Hepatocyte (in vitro differentiated cells): ENCODE measurements at regions not wholly inside any gene's neighbourhood (a gene's known extent, or its start where the extent isn't known, plus 50 kb on each side); places are given as distances from the start of the nearest gene placed in this dataset.

Experiments used
- DNase-seq: peaks from one replicate; pipeline ENCODE4 v3.0.0-alpha.2; 2016; ENCODE audit warnings: low spot score
- H2AFZ ChIP-seq: fragments of 200-600 bp; sonication (generic); 2 replicates; pipeline ENCODE4 v1.6.0; 2016; ENCODE audit warnings: antibody characterized with exemption, mild to moderate bottlenecking
- H3K27ac ChIP-seq: fragments of 200-600 bp; sonication (generic); 2 replicates; pipeline ENCODE4 v1.5.1; 2016; ENCODE audit warnings: mild to moderate bottlenecking
- H3K27me3 ChIP-seq: fragments of 200-600 bp; sonication (generic); 2 replicates; pipeline ENCODE4 v1.6.1; 2016
- H3K36me3 ChIP-seq: fragments of 200-600 bp; sonication (generic); replicated peaks from 2 replicates; pipeline ENCODE4 v1.5.1; 2016; ENCODE audit warnings: low read depth; ENCODE audit not compliant: insufficient read depth
- H3K4me1 ChIP-seq: fragments of 200-600 bp; sonication (generic); 2 replicates; pipeline ENCODE4 v1.5.1; 2016; ENCODE audit warnings: mild to moderate bottlenecking, moderate library complexity; ENCODE audit not compliant: insufficient read depth
- H3K4me2 ChIP-seq: fragments of 200-600 bp; sonication (generic); 2 replicates; pipeline ENCODE4 v1.6.0; 2016
- H3K4me3 ChIP-seq: fragments of 200-600 bp; sonication (generic); 2 replicates; pipeline ENCODE4 v1.5.1; 2016; ENCODE audit warnings: mild to moderate bottlenecking
- H3K79me2 ChIP-seq: fragments of 200-600 bp; sonication (generic); 2 replicates; pipeline ENCODE4 v1.6.0; 2017; ENCODE audit warnings: mild to moderate bottlenecking
- H3K9me2 ChIP-seq: fragments of 200-600 bp; sonication (generic); replicated peaks from 2 replicates; pipeline ENCODE4 v1.6.0; 2017; ENCODE audit warnings: mild to moderate bottlenecking; ENCODE audit not compliant: insufficient read depth
- H3K9me3 ChIP-seq: fragments of 200-600 bp; sonication (generic); 2 replicates; pipeline ENCODE4 v1.5.1; 2016; ENCODE audit warnings: low read depth, mild to moderate bottlenecking
- H4K20me1 ChIP-seq: fragments of 200-600 bp; sonication (generic); 2 replicates; pipeline ENCODE4 v1.6.0; 2016; ENCODE audit warnings: mild to moderate bottlenecking; ENCODE audit not compliant: insufficient read depth, poor library complexity, severe bottlenecking
- CTCF ChIP-seq: fragments of 200-600 bp; sonication (generic); IDR thresholded peaks from 2 replicates; pipeline ENCODE4 v1.5.1; 2016; ENCODE audit warnings: antibody characterized with exemption, mild to moderate bottlenecking; ENCODE audit not compliant: poor library complexity
- EZH2 ChIP-seq: fragments of 200-600 bp; sonication (generic); IDR thresholded peaks from 2 replicates; pipeline ENCODE4 v1.6.1; 2016; ENCODE audit warnings: antibody characterized with exemption, mild to moderate bottlenecking, borderline replicate concordance
- EZH2phosphoT487 ChIP-seq: fragments of 200-600 bp; sonication (generic); IDR thresholded peaks from one replicate; pipeline ENCODE4 v1.6.1; 2018; ENCODE audit warnings: antibody characterized with exemption, mild to moderate bottlenecking, low read depth, moderate library complexity; ENCODE audit not compliant: unreplicated experiment, severe bottlenecking
- whole genome bisulfite sequencing: methylation state at CpG from one replicate; pipeline ENCODE4 v1.1.6; 2016; ENCODE audit warnings: low lambda C conversion rate; ENCODE audit errors: missing lambda C conversion rate; 5-methylcytosine and 5-hydroxymethylcytosine counted together

GRCh38 chr1:199018471-199019135, 379.8 kb downstream of the PTPRC start:
- Histone ChIP-seq H2AFZ (no peak overlapping the region), H3K27ac (no peak overlapping the region), H3K4me2 (no peak overlapping the region), H4K20me1 (no peaks in the 10 kb centered on the region), H3K27me3 (no peaks in the 10 kb centered on the region), H3K9me2 (no peaks in the 10 kb centered on the region), H3K79me2 (no peaks in the 10 kb centered on the region), H3K4me3 (no peak overlapping the region), H3K9me3 (no peaks in the 10 kb centered on the region), H3K36me3 (no peaks in the 10 kb centered on the region), H3K4me1 (no peaks in the 10 kb centered on the region)
- TF ChIP-seq EZH2phosphoT487 (no peak), CTCF (no peak)
- 96% methylated on average over 2 of the region's 2 CpGs for WGBS
- no peak for DNase-seq

- Histone ChIP-seq H3K79me2 (no peaks in the 10 kb centered on the region), H2AFZ (no peak overlapping the region), H3K27me3 (no peaks in the 10 kb centered on the region), H3K4me2 (no peak overlapping the region), H4K20me1 (no peaks in the 10 kb centered on the region), H3K36me3 (no peaks in the 10 kb centered on the region), H3K9me2 (no peaks in the 10 kb centered on the region), H3K9me3 (no peaks in the 10 kb centered on the region), H3K27ac (no peak overlapping the region), H3K4me3 (no peak overlapping the region), H3K4me1 (no peaks in the 10 kb centered on the region)
- no peak for DNase-seq
- TF ChIP-seq EZH2 (no peak), EZH2phosphoT487 (no peak), CTCF (no peak)
- WGBS, result 75% methylated on average over 2 of the region's 2 CpGs
Observed at GRCh38 chr1:199020051-199020450, 381.2 kb downstream of the PTPRC start.

GRCh38 chr1:199020904-199021303, 382.1 kb downstream of the PTPRC start:
- Histone ChIP-seq H3K36me3 (no peaks in the 10 kb centered on the region), H3K9me2 (no peaks in the 10 kb centered on the region), H3K27ac (no peak overlapping the region), H3K9me3 (no peaks in the 10 kb centered on the region), H3K4me1 (no peaks in the 10 kb centered on the region), H4K20me1 (no peaks in the 10 kb centered on the region), H2AFZ (no peak overlapping the region), H3K4me2 (no peak overlapping the region), H3K27me3 (no peaks in the 10 kb centered on the region), H3K4me3 (no peak overlapping the region), H3K79me2 (no peaks in the 10 kb centered on the region)
- DNase-seq, result no peak
- 85% methylated on average over 3 of the region's 3 CpGs for WGBS
- TF ChIP-seq CTCF, result no peak
- TF ChIP-seq EZH2, result no peak
- no peak for TF ChIP-seq EZH2phosphoT487

- TF ChIP-seq EZH2, result no peak
- no peak for TF ChIP-seq CTCF
- TF ChIP-seq EZH2phosphoT487, result no peak
- H3K9me2 ChIP-seq, result no peaks in the 10 kb centered on the region
- no peaks in the 10 kb centered on the region for H3K36me3 ChIP-seq
- 98% methylated on average over 2 of the region's 2 CpGs for WGBS
- H3K79me2 ChIP-seq, result no peaks in the 10 kb centered on the region
- no peak for DNase-seq
- H3K4me3 ChIP-seq, result no peak overlapping the region
- H2AFZ ChIP-seq, result no peak overlapping the region
- H4K20me1 ChIP-seq, result no peaks in the 10 kb centered on the region
- no peak overlapping the region for H3K4me2 ChIP-seq
- no peaks in the 10 kb centered on the region for H3K9me3 ChIP-seq
- H3K27ac ChIP-seq, result no peak overlapping the region
- H3K4me1 ChIP-seq, result no peaks in the 10 kb centered on the region
- no peaks in the 10 kb centered on the region for H3K27me3 ChIP-seq
Observed at GRCh38 chr1:199029401-199029800, 390.6 kb downstream of the PTPRC start.
